ENCODE measurements at regions not wholly inside any gene's neighbourhood (a gene's known extent, or its start where the extent isn't known, plus 50 kb on each side); places are given as distances from the start of the nearest gene placed in this dataset.
A peak's percentile ranks its signal among the peaks of the same experiment; 100 is the strongest.

DNA sequence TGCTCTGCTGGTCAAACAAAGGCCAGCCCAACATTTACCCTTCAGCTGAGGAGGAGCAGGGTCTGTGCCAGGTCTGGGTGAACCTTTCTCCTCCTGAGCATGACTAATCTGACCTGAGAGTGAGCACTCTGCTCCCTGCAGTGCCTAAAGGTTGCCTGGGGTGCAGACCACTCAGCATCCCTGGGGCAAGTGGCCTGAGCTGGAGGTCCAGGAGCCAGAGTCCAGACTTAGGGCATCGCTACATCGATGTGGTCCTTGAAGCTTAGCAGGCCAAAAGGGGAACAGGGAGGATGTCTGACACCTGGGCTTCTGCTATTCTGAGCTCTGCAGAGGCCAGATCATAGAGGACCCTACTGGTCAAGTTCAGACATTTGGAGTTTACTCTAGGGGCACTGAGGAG, 119.1 kb downstream of the FAM43A start:
- no peak for DNase-seq (ENCODE audit: low read depth)

DNA sequence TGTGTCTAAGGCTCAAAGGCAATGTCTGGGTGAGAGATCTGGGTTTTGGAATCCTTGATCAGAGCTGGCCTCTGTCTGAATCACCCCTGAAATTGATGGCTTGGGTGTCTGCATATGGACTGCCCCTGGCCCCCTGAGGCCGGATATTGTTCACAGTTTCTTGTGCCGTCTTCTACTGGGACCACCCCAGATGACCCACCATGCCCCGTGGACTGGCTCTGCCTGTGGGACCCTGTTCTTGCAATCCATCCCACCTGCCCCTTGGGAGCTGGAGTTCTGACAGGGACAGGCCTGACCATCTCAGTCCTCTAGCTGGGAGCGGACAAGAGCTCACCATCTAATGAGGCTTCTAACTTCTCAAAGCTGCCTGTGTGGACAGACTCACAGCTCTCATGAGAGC, 119.9 kb downstream of the FAM43A start:
- no peak for DNase-seq (ENCODE audit: low read depth)

DNA sequence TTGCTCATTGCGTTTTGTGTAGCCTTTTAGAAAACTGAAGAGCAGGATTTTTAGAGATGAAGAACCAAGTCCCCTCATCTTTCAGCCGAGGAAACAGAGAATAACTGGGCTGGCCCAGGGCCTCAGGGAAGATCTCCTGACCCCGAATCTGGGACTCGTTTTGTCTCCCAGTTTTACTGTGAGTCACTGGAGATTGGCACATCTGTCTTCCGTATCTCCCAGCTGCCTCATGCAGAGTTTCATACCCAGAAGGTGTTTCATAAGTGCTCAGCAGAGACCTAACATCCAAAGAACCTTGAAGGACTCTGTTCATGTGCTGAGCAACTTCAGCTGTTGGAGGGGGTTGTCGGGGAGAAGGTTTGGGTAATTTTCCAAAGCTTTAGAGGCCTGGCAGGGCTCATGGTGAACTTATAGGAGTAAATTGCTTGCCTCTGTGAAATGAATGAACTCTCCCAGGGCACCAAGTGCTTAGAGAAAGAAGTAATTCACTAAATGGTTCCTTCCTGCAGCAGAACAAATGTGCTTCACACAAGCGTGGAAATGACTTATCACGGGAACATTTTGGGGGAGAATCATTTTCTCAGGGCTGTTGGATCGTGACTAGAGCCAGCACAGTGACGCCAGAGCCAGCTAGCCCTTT, 121.4 kb downstream of the FAM43A start:
- peak; percentile 28 for DNase-seq (ENCODE audit: low read depth)

DNA sequence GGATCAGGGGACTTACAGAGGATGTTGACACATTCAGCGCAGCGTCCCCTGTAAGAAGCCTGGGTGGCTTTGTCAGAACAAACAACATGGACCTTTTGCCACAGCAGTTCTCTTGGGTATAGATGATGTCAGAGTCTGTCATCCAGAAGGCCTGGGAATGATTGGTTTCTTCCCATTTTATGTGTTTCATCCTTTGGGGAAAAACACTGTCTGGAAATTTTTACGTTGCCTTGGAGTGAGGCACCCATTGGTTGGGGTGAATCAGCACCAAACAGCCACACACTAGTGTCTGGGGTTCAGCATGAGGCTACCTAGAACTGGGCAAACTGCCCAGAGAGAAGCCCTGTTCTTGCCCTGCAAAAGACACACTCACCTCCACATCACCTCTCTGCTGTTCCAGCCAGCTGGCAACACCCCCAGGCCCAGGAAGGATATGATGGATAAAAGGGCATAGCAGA, 123.0 kb downstream of the FAM43A start:
- DNase-seq (ENCODE audit: low read depth) = no peak

DNA sequence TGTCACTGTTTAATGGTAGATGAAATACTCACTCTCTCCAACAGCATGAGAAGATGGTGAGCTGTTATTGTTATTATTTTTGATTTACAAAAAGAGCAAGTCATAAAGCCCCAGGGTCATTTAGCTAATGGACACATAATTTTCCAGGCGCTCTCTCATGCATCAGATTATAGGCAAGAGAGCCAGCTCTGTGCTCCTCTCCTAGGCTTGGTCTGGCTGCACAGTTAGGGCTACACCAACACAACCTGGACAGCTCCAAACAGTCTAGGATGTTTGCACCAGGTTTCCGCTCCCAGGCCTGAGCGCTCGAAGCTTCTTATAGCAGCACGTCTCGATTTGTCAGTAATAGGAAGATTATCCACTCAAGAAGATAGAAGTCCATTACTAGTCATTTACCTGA, 123.7 kb downstream of the FAM43A start:
- no peak for DNase-seq (ENCODE audit: low read depth)

DNA sequence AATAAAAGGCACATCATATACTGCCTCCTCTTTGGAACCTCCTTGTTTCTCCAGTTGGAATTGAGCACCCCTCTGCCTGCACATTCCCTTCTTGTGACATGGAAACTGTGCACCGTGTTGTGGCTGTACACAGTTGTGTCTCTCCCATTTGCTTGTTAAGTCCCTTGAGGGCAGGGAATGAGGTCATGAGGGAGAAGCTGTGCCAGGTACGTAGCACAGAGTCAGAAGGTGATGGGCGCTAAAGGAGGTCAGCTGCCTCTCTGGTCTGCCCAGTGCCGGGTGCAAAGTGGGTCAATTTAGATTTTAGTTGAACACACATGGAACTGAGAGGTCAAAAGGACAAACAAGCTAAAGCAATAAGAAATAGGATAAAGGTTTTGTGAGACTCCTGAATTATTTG, 124.4 kb downstream of the FAM43A start:
- no peak for DNase-seq (ENCODE audit: low read depth)

DNA sequence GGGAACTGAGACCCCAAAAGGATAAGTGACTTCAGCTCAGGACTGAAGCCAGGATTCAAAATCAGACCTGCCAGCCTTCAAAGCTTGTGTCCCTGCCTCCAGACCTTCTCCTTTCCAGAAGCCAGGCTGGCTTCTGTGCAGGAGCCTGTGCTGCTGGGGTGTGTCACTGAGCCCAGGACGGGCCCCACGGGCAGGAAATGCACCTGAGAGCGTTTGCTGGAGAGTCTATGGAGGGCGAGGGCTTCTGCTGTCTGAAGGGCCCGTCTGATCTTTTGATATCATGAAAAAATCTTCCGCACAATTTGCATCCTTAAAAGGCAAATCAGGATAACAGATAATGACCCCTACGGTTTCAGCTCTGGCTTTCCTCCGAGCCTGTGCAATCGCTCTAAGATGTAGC, 125.4 kb downstream of the FAM43A start:
- no peak for DNase-seq (ENCODE audit: low read depth)

DNA sequence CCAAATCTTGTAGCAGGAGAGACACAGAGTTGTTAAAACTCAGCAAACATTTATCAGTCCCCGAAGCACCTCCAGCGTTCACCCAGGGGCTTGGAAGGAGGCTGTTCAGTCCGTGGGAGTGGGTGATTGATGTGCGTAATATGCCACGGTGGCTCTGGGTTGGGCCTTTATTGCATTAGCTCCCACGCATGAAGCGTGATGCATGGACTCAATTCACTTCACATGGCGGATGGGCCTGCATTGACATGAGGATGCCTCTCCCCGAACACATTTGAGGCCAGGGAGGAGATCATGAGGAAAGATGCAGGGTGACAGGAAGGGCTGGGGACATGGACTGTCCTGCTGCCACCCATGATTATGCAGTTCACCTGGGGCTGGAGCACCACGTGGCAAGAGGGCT, 126.5 kb downstream of the FAM43A start:
- no peak for DNase-seq (ENCODE audit: low read depth)

DNA sequence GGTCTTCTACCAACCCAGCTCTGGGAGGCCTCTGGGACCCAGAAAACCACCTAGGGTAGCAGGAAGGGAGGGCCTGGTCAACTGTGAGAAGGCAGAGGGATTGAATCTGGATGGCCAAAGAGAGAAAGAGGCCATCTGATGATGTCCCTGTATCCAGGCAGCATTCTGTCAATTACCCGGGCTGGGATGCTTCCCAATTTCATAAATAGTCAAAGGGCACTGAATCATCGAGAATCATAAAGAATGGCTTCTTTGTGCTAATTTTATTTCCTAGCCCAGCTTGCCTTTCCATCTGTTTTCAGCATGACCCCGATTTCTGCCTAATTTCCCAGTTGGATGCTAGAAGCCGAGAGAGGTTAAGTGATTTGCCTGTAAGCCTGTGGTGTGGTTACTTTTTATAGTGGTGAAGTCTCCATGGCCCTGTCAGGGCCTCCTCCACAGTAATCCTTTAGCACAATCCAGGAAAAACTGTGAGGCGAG, 129.2 kb downstream of the FAM43A start:
- no peak for DNase-seq (ENCODE audit: low read depth)

DNA sequence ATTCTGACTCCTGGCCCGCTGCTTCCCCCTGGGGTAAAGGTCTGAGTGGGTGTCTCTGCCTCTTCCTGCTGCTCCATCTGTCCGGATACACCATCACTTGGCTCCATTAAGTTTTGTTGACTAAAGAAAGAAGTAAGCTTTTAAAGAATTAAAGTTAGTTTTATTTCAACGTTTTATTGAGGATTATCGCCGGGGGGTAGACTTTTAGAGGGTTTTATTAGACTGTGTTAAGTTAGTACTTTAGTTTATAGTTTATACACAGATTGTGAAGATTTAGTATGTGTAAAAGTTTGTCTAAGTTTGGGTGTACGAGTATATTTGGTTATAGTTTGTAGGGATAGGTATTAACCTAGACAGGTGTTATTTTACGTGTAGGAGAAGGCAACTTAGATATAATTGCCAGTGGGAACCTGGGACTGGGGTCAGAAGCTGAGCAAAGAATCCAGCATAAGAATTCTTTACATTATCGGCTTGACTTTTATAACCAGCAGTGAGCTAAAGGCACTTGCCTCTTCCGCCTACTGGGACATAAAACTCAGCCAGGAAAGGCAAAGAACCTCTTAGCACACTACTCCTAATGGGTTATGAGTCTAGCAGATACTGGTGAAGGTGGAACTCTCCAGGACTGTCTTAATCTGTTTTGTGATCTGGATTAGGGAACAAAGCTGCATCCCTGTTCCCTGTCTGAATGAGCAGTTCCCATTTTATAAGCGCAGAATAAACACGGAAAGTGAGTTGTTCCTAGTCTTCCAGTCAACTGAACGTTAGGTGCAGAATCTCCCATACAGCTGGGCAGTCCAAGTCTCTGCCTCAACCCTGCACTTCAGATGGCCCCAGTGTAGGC, 131.3 kb downstream of the FAM43A start:
- no peak for DNase-seq (ENCODE audit: low read depth)

DNA sequence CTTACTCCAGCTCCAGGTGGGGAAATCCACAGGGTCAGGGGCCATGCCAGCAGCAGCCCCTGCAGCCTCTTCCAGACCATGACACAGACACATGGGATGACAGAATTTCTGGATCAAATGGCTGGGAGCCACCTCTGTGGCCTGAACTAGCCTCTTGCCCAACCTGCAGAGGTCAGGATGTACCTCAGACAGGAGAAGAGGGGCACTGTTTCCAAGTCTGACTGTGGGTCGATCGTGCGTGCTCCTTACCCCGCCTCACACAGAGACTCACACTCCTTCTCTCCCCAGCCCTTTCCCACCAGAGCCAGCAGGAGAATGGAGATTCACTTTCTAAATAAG, 131.9 kb downstream of the FAM43A start:
- DNase-seq (ENCODE audit: low read depth) = no peak

DNA sequence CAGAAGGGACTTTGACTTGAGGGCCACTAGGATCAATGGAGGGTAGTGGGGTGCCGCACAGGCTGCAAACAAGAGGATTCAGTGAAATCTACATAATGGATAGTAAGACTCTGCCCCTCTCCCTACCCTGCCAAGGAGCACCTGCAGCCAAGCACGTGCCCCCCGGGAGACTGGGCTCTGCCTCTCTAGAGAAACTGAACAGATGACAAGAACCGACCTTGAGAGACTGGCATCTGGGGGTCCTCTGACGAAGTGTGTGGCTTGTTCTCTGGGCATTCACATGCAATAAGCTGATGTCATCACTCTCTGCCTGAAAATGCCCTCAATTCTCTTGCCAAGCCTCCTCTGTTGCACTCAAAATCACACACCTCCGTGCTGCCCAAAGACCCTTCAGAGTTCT, 132.3 kb downstream of the FAM43A start:
- no peak for DNase-seq (ENCODE audit: low read depth)

DNA sequence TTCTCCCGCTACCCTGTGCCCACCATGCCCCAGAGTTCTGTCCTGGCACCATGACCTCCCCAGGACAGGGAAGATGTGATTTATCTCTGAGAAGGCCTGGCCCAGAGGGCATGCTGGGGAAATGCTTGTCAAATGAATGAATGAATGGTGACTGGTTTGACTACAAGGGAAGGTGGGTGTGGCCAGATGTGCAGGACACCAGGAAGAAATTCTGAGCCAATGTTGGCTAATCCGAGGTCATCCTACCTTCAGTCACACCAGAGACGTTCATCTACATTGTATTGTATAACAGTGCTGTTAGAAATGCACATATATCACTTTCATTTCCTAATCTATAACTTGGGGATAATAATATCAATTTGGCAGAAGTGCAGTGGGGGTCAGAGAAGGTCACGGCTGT, 138.4 kb downstream of the FAM43A start:
- DNase-seq (ENCODE audit: low read depth) = no peak

DNA sequence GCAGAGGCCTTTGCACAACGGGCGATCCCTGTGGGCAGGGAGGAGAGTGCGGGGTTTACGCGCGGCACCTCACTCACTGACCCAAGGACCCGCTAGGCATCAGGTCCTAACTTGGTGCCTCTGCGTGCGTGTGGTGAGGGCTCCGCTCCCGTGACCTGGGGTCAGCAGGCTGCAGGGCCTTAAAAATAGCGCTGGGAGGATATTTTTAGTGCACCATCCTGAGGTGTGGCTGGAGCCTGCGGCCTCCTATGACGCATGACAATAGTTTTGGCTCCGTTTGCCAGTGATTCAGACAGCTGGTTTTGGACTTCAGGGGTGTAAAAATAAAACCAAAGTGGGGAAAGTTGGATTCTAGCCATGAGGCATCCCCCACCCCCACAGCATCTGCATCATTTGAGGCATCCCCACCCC, 139.0 kb downstream of the FAM43A start:
- no peak for DNase-seq (ENCODE audit: low read depth)

DNA sequence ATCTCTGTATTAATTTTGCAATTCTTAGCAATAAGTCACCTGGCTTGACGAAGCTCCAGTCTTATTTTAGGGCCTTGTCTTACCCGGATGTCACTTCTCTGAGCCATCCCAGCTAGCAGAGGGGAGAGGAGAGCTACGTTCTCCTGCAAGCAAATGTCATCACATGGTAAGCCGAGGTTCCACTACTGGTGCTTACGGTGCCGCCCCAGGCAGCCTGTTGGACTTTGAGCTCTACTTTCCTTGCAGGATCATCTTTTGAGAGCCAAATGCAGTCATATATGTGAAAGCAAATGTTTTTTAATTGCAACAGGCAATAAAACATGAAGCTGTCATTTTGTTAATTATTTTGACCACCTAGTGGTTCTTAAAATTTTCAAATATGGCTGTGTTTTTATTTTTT, 140.9 kb downstream of the FAM43A start:
- DNase-seq (ENCODE audit: low read depth) = no peak

DNA sequence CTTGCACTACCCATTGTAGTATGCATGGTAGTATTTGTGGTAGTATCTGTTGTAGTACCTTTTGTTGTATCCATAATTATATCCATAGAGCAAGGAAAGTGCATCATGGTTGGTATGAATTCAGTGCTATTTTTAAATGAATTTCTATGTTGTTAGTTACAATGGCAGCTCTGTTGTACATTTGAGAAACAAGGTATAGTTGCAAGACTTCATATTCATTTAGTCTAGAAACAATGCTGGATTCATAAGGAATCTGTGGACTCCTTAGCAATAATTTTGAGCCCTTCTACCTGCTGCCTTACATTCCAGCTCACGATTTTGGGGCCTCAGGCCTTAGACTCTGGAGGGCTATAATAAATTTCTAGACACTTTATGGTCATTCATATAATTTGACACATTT, 141.8 kb downstream of the FAM43A start:
- no peak for DNase-seq (ENCODE audit: low read depth)

DNA sequence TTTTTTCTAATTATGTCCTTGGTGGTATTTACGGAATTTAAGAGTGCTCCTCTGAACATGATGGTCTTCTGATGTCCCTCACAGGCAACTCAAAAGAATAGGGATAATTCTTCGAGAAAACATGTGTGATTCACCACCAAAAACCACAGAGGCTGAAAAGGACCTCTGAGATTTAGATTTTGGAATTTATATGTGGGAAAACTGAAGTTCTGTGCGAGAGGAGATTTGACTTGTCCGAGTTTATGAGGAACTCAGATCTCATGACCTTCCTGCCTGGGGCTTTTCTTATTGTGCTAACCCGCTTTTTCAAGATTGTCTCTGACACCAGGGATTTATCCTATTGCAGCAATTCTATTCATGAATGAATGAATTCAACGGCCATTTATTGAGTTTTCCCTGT, 142.4 kb downstream of the FAM43A start:
- DNase-seq (ENCODE audit: low read depth) = no peak

DNA sequence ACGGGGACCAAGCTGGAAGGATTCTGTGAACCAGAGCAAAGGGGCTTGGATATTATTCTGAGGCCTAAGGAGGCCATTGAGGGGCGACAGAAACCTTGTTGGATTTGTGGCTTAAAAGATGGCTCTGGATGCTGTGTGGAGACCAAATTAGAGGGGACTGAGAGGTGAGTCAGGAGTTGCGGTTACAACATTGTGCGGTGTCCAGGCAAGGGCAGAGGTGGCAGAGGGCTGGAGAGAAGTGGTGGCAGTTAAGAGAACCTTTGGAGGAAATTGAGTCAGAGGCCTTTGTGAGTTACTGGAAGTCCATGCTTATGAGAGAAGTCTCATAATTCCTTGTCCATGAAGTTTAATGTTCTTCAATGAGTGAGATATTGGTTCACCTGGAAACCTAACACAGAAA, 143.2 kb downstream of the FAM43A start:
- no peak for DNase-seq (ENCODE audit: low read depth)

DNA sequence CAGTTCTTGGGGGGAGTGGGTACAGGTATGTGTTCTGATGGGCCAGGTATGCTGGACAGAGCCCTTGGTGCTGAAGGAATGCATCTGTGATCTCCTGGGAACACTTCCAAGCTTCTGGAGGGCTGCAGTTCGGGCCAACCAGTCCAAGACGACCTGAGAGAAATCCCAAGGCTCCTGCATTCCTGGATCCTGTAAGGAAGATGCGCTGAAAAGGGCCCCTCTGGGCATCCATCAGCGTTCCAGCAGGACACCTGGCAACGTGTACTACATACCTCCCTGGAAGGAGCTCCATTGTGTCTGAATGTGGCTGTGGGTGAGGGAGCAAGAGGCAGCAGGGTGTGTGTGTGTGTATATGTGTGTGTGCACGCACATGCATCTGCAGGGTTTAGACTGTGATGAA, 144.7 kb downstream of the FAM43A start:
- DNase-seq (ENCODE audit: low read depth) = no peak

DNA sequence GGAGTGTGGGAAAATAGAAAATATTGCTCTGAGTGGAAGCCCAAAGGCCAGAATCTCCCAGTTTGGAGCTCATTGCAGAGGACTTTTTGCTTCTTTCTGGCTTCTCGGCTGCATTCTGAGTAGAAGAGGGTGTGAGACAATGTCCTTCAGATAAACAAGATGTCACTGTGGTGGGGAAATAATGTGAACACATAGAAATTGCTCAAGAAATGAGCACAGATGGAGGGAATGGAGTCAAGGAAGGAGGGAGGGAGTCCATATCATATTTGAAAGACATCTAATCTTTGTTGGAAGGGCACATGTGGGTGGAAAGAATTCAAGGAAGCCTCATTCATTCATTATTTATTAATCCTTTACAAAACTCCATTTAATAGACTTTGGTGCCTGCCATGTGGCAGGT, 145.3 kb downstream of the FAM43A start:
- no peak for DNase-seq (ENCODE audit: low read depth)

DNA sequence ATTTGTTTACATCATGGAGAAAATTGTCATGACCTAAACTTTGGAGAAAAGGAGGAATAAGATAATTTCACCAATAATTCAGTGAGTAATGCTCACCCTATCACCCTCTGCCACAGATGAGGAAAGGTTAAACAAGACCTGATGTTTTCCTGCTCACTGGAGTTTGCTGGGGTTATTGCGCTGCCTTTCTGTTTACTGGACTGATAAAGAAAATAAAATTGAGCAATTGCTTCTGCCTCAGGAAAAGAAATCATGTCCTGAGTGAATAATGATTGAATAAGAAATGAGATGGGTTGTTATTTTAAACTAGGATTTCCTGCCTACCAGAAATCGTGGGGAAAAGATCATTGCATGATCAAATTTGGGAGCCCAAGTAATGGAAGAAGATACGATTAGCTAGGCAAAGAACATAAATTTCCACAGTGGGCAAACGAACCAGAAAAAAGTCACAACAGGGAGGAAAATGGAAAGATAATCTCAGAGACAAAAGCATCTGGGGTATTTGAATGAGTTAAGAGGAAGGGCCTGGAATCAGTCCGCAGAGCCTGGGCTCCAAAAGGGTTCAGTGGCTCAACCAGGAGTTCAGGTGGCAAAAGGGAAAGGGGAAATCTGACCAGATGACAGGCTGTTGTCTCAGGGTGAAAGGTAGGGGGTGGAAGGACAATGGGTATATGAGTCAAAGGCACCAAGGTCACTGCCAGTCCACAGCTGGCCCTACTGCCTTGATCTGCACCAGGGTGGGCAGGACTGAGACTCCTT, 146.8 kb downstream of the FAM43A start:
- no peak for DNase-seq (ENCODE audit: low read depth)

DNA sequence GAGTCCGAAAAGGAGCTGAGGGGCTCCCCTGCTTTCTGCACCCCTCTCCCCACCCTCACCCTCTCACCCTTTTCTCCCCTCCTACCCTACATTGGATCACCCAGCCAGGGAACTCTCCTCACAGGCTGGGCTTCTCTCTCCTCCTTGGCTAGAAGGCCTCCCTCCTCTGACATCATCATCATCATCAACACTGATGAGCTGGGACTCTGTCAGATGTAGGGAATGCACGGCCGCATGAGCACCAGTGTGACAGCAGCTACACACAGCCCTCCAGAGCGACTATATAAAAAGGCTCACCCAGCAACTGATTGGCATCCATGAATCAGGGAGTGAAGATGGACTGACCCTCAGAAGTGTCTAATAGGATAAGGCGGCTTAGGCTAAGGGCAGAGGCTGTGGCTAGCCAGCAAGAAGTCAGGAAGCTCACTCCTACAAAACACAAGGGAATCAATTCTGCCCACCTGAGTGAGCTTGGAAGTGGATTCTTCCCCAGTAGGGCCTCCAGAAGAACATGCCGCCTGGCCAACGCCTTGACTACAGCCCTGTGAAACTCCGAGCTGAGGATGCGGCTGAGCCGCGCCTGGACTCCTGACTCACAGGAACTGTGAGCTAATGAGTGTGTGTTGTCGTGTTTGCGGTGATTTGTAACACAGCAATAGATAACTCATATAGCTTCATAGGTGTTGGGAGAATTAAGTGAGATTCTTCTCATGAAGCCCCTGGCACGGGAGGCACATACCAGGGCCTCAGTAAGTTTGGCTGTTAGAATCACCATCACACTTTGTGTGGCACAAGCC, 147.6 kb downstream of the FAM43A start:
- no peak for DNase-seq (ENCODE audit: low read depth)
